Activated naive CD4-positive, alpha-beta T cell treated with anti-CD3 and anti-CD28 coated beads for 36 hours (primary cell): ENCODE measurements at regions not wholly inside any gene's neighbourhood (a gene's known extent, or its start where the extent isn't known, plus 50 kb on each side); places are given as distances from the start of the nearest gene placed in this dataset.

Source experiments
- CTCF ChIA-PET: fragments of 350-600 bp; sonication (Branson Sonifier 250); formaldehyde crosslinking; loops from one replicate; lab custom pipeline; 2021; ENCODE audit warnings: antibody characterized with exemption; lab: Charles Lee
- DNase-seq: peaks from one replicate; pipeline ENCODE4 v3.0.0-alpha.2; 2020
- H3K27ac Mint-ChIP-seq: one replicate; pipeline ENCODE4 v1.8.0; 2021; ENCODE audit warnings: mild to moderate bottlenecking, mixed read lengths
- H3K27me3 Mint-ChIP-seq: one replicate; pipeline ENCODE4 v1.8.0; 2021; ENCODE audit warnings: low read depth, mixed read lengths
- H3K36me3 Mint-ChIP-seq: one replicate; pipeline ENCODE4 v1.8.0; 2021; ENCODE audit warnings: low read depth, mixed read lengths
- H3K4me1 Mint-ChIP-seq: one replicate; pipeline ENCODE4 v1.8.0; 2021; ENCODE audit warnings: low read depth, mixed read lengths
- H3K4me3 Mint-ChIP-seq: one replicate; pipeline ENCODE4 v1.8.0; 2021; ENCODE audit warnings: mild to moderate bottlenecking, moderate library complexity, mixed read lengths
- H3K9me3 Mint-ChIP-seq: one replicate; pipeline ENCODE4 v1.8.0; 2021; ENCODE audit warnings: mixed read lengths
- intact Hi-C: fragments of 100-400 bp; cut with micrococcal nuclease; formaldehyde crosslinking; loops from one replicate; pipeline ENCODE4 v1.15.1; 2023

GRCh38 chr3:127067116-127067910 is 84.4 kb downstream of the PLXNA1 start:
- Mint-ChIP-seq H3K4me1 (no peaks in the 10 kb centered on the region), H3K36me3 (no peaks in the 10 kb centered on the region), H3K4me3 (no peak overlapping the region), H3K9me3 (no peaks in the 10 kb centered on the region), H3K27me3 (peaks cover 2% of the 10 kb centered on the region), H3K27ac (no peak overlapping the region)
- intact Hi-C loops: no loop called here
- no peak for DNase-seq
- CTCF ChIA-PET: no interaction called here

GRCh38 chr3:127068111-127068810 is 85.3 kb downstream of the PLXNA1 start:
- no peak for DNase-seq
- Mint-ChIP-seq H3K27ac (no peak overlapping the region), H3K9me3 (no peaks in the 10 kb centered on the region), H3K36me3 (no peaks in the 10 kb centered on the region), H3K27me3 (peaks cover 2% of the 10 kb centered on the region), H3K4me3 (no peak overlapping the region), H3K4me1 (no peaks in the 10 kb centered on the region)
- CTCF ChIA-PET: no interaction called here
- intact Hi-C loops: no loop called here

GRCh38 chr3:127068871-127069270 is 86.0 kb downstream of the PLXNA1 start:
- Mint-ChIP-seq H3K4me3 (no peak overlapping the region), H3K27ac (no peak overlapping the region), H3K36me3 (no peaks in the 10 kb centered on the region), H3K4me1 (no peaks in the 10 kb centered on the region), H3K27me3 (peaks cover 2% of the 10 kb centered on the region), H3K9me3 (no peaks in the 10 kb centered on the region)
- intact Hi-C loops: no loop called here
- CTCF ChIA-PET: no interaction called here
- DNase-seq: no peak

- DNase-seq: no peak
- CTCF ChIA-PET: no interaction called here
- H3K4me3 Mint-ChIP-seq: no peak overlapping the region
- intact Hi-C loops: no loop called here
- no peaks in the 10 kb centered on the region for H3K4me1 Mint-ChIP-seq
- H3K9me3 Mint-ChIP-seq: no peaks in the 10 kb centered on the region
- H3K27me3 Mint-ChIP-seq: peaks cover 2% of the 10 kb centered on the region
- no peaks in the 10 kb centered on the region for H3K36me3 Mint-ChIP-seq
- no peak overlapping the region for H3K27ac Mint-ChIP-seq
Measured at GRCh38 chr3:127069814-127070440, 87.0 kb downstream of the PLXNA1 start.

GRCh38 chr3:127070776-127071175 is 87.9 kb downstream of the PLXNA1 start:
- no peak for DNase-seq
- intact Hi-C loops: no loop called here
- H3K27me3 Mint-ChIP-seq: peaks cover 2% of the 10 kb centered on the region
- no peaks in the 10 kb centered on the region for H3K4me1 Mint-ChIP-seq
- H3K36me3 Mint-ChIP-seq: no peaks in the 10 kb centered on the region
- H3K4me3 Mint-ChIP-seq: no peak overlapping the region
- H3K9me3 Mint-ChIP-seq: no peaks in the 10 kb centered on the region
- CTCF ChIA-PET: no interaction called here
- no peak overlapping the region for H3K27ac Mint-ChIP-seq

- no peak for DNase-seq
- no peak overlapping the region for H3K27ac Mint-ChIP-seq
- H3K4me3 Mint-ChIP-seq: no peak overlapping the region
- intact Hi-C loops: no loop called here
- peaks cover 2% of the 10 kb centered on the region for H3K27me3 Mint-ChIP-seq
- CTCF ChIA-PET: no interaction called here
- no peaks in the 10 kb centered on the region for H3K36me3 Mint-ChIP-seq
- no peaks in the 10 kb centered on the region for H3K9me3 Mint-ChIP-seq
- H3K4me1 Mint-ChIP-seq: no peaks in the 10 kb centered on the region
Measured at GRCh38 chr3:127071597-127072001, 88.7 kb downstream of the PLXNA1 start.

GRCh38 chr3:127072221-127072771 is 89.4 kb downstream of the PLXNA1 start:
- peaks cover 2% of the 10 kb centered on the region for H3K27me3 Mint-ChIP-seq
- no peaks in the 10 kb centered on the region for H3K4me1 Mint-ChIP-seq
- no peak for DNase-seq
- no peaks in the 10 kb centered on the region for H3K36me3 Mint-ChIP-seq
- no peak overlapping the region for H3K4me3 Mint-ChIP-seq
- no peaks in the 10 kb centered on the region for H3K9me3 Mint-ChIP-seq
- CTCF ChIA-PET: no interaction called here
- intact Hi-C loops: no loop called here
- no peak overlapping the region for H3K27ac Mint-ChIP-seq

- Mint-ChIP-seq H3K27me3 (no peaks in the 10 kb centered on the region), H3K36me3 (no peaks in the 10 kb centered on the region), H3K4me3 (no peak overlapping the region), H3K9me3 (no peaks in the 10 kb centered on the region), H3K27ac (no peak overlapping the region), H3K4me1 (no peaks in the 10 kb centered on the region)
- CTCF ChIA-PET: interaction anchor here (0.6 kb wide), 1 partner anchor 429 kb away, joined by 3 read pairs; no protein-coding TSS in a partner anchor
- intact Hi-C loops: no loop called here
- no peak for DNase-seq
Measured at GRCh38 chr3:127072971-127073783, 90.3 kb downstream of the PLXNA1 start.

- intact Hi-C loops: no loop called here
- Mint-ChIP-seq H3K4me3 (no peak overlapping the region), H3K27ac (no peak overlapping the region), H3K27me3 (no peaks in the 10 kb centered on the region), H3K4me1 (no peaks in the 10 kb centered on the region), H3K36me3 (no peaks in the 10 kb centered on the region), H3K9me3 (no peaks in the 10 kb centered on the region)
- CTCF ChIA-PET: interaction anchor here (0.6 kb wide), 1 partner anchor 430 kb away, joined by 3 read pairs; no protein-coding TSS in a partner anchor
- no peak for DNase-seq
Measured at GRCh38 chr3:127073941-127074820, 91.3 kb downstream of the PLXNA1 start.

- Mint-ChIP-seq H3K27me3 (no peaks in the 10 kb centered on the region), H3K4me1 (no peaks in the 10 kb centered on the region), H3K4me3 (no peak overlapping the region), H3K27ac (no peak overlapping the region), H3K9me3 (no peaks in the 10 kb centered on the region), H3K36me3 (no peaks in the 10 kb centered on the region)
- intact Hi-C loops: no loop called here
- DNase-seq: no peak
- CTCF ChIA-PET: no interaction called here
Measured at GRCh38 chr3:127074900-127075360, 92.0 kb downstream of the PLXNA1 start.
